ENCODE measurements at regions not wholly inside any gene's neighbourhood (a gene's known extent, or its start where the extent isn't known, plus 50 kb on each side); places are given as distances from the start of the nearest gene placed in this dataset.
"Not testable (repeated sequence)": the region's sequence is repeated elsewhere in the genome, so short reads cannot be mapped to it uniquely, and the experiment has no call there.

DNA sequence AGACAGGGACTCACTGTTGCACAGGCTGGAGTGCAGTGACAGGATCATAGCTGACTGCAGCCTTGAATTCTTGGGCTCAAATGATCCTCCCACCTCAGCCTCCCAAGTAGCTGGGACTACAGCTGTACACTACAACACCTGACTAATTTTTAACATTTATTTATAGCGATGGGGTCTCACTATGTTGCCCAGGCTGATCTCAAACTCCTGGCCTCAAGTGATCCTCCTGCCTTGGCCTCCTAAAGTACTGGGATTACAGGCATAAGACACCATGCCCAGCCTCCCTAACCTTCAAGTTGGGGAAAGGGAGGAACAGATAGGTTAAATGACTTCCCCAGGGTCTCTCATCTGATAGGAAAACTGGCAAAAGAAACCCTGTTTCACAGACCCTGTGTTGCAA lies 919.5 kb downstream of the TYW1 start:
- not testable (repeated sequence) for DNase-seq (ENCODE audit: low read depth)

DNA sequence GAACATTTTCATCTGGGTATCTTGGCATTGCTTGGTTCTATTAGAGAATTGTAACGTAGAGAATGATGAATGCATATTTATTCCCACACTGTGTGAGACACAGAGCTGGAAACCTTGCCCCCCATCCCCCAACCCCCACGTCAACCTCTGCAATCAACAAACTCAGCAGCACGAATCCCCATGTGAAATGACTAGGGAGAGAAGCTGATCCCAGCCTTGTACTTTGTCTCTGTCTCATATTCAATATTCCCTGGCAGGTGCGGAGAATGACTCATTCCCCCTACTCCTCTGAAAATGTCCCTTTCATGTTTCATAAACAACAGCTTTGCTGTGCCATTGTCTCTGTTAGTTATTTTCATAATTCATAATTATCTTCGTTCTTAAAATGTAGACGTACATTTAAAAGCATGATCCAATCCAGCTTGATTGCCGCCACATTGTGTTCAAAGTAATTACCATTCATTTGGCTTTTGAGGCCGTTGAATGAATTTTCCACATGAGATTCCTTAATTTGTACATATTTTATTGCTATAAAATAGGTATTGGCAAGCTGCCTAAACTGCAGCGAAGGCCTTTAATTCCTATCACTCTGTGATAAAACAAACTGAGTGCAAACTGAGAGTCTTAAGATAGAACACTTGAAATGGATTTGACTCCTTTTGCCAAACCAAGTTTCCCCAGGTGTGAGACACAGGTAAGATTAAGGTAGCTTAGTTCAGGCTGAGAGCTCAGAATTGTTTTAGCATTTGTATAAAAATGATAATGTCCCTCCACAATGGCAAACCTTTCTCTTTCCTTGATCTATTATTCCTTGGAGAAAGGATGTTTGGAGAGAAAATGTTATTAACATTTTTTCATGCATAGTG lies 920.2 kb downstream of the TYW1 start:
- DNase-seq (ENCODE audit: low read depth): no peak

GRCh38 chr7:67917437-67917755 lies 920.8 kb downstream of the TYW1 start:
- no peak for DNase-seq (ENCODE audit: low read depth)

- no peak for DNase-seq (ENCODE audit: low read depth)
Measured at GRCh38 chr7:67918158-67918557, 921.5 kb downstream of the TYW1 start.

DNA sequence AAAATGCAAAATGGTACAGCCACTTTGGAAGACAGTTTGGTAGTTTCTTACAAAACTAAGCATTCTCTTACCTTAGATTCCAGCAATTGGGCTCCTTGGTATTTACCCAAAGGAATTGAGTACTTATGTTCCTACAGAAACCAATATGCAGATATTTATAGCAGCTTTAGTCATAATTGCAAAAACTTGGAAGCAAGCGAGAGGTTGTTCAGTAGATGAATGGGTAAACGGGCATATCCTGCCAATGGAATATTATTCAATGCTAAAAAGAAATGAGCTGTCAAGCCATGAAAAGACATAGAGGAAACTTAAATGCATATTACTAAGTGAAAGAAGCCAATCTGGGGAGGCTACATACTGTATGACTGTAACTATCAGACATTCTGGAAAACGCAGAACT lies 926.7 kb downstream of the TYW1 start:
- DNase-seq (ENCODE audit: low read depth): no peak

GRCh38 chr7:67928141-67928540 lies 931.5 kb downstream of the TYW1 start:
- DNase-seq (ENCODE audit: low read depth): no peak

DNA sequence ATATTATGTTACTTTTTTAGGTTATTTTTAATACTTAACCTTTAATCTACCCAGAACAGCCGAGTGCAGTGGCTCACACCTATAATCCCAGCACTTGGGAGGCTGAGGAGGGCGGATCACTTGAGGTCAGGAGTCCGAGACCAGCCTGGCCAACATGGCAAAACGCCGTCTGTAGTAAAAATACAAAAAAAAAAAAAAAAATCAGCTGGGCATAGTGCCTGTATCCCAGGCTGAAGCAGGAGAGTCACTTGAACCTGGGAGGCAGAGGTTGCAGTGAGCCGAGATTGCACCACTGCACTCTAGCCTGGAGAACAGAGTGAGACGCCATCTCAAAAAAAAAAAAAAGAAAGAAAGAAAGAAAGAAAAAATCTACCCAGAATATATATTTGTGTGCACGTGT lies 939.8 kb downstream of the TYW1 start:
- not testable (repeated sequence) for DNase-seq (ENCODE audit: low read depth)

DNA sequence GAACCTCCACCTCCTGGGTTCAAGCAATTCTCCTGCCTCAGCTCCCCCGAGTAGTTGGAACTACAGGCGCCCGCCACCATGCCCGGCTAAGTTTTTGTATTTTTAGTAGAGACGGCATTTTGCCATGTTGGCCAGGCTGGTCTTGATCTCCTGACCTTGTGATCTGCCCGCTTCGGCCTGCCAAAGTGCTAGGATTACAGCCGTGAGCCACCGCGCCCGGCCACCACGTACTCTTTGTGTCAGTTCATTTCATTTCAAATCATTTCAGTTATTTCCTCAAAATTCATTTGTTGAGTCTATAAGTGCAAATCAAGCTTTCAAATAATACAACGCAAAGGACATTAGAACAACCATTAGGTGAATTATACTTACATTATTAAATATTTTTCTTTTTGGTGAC lies 943.8 kb downstream of the TYW1 start:
- DNase-seq (ENCODE audit: low read depth): no peak

DNA sequence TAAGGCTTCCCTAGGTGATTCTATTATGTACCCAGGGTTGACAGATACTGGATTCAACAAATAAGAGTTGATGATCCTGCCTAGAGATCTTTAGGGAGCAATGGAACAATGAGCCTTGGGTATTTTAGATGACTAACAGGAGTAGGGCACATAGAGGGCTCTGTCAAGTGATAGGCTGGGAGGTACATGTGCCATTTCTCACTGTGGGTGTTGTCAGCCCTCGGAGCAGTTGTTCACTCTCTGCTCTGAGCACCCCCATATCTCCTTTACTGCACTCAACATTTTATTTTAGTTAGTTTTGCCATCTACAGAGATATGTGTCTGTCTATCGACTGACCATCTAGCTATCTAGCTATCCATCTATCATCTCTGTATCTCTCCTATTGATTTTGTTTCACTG lies 950.6 kb downstream of the TYW1 start:
- no peak for DNase-seq (ENCODE audit: low read depth)

DNA sequence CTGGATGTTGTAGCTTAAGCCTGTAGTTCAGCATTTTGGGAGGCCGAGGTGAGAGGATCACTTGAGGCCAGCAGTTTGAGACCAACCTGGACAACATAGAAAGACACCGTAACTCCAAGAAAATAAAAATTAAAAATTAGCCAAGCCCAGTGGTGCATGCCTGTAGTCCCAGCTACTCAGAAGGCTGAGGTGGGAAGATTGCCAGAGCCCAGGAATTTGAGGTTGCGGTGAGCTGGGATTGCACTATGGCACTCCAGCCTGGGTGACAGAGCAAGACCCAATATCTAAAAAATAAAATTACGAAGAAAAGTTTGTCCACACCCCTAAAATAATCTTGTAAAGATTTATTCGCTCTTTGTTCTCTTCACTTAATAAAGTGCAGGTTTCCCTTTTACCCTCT lies 951.0 kb downstream of the TYW1 start:
- no peak for DNase-seq (ENCODE audit: low read depth)

- DNase-seq (ENCODE audit: low read depth): no peak
Measured at GRCh38 chr7:67950321-67951083, 953.9 kb downstream of the TYW1 start.

DNA sequence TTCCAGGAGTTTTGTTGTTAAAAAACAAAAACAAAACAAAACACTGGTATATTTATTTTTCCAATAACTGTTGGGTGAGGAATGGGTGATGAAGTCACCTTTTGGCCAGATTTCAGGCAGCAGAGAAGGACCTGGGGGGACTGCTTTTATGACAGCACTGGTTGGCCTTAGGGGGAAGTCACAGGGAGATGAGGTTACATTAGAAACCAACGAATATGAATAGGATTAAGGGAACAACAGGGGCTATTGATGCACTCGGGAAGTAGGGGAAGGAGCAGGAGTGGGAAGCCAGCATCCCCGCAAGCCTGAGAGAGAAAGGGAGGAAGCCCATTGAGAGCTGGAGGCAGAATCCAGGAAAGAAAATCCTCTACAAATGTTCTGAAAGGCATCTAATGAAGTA lies 958.4 kb downstream of the TYW1 start:
- DNase-seq (ENCODE audit: low read depth): no peak

DNA sequence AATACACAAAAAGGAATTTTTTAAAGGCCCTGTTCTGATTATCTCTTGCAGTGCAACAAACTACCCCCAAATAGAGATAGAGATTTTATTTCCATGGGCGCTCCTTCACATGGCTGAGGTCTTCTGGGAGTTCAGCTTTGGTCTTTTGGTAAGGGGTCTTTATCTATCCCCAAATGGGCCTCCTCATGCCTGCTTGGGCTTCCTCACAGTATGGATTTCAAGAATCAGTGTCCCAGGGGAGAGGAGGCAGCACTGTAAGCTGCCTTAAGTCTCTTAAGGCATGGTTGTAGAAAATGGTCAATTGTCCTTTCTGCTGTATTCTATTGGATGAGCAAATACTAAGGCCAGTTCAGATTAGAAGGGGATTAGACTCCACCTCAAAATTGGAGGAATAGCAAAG lies 966.2 kb downstream of the TYW1 start:
- no peak for DNase-seq (ENCODE audit: low read depth)

DNA sequence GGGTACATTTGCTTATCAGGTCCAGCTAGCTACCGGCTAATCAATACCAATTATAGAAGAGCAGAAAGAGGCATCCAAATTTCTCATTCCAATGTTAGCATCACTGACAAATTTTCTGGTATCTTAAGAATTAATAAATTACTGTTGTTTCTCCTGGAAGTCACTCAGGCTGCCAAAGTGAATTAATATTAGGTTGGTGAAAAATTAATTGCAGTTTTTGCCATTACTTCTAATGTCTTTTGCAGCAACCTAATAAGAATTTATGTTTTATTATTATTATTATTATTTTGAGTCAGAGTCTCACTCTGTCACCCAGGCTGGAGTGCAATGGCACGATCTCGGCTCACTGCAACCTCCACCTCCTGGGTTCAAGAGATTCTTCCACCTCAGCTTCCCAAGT lies 979.9 kb downstream of the TYW1 start:
- DNase-seq (ENCODE audit: low read depth): no peak

- no peak for DNase-seq (ENCODE audit: low read depth)
Measured at GRCh38 chr7:67983486-67983885, 986.9 kb downstream of the TYW1 start.

DNA sequence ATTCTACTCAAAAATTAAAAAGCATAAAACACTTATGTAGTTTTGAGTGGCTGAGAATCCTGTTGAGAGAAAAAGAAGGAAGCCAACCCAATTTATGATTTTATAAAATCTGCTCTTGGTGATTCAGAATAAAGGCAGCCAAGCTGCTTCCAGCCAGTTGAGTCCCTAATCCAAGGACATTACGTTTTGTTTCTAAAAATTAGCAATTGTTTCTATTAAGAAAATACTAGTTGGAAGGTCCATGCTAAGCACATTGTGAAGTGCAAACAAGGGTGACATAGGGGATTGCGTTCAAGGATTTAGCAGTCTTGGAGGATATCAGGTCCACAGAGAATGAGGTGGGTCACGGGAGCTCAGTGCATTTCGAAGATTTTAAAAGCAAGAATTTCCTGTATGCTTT lies 987.7 kb downstream of the TYW1 start:
- no peak for DNase-seq (ENCODE audit: low read depth)

- no peak for DNase-seq (ENCODE audit: low read depth)
Measured at GRCh38 chr7:67989142-67989541, 992.5 kb downstream of the TYW1 start.

GRCh38 chr7:67990003-67990402 lies 993.4 kb downstream of the TYW1 start:
- DNase-seq (ENCODE audit: low read depth): no peak

DNA sequence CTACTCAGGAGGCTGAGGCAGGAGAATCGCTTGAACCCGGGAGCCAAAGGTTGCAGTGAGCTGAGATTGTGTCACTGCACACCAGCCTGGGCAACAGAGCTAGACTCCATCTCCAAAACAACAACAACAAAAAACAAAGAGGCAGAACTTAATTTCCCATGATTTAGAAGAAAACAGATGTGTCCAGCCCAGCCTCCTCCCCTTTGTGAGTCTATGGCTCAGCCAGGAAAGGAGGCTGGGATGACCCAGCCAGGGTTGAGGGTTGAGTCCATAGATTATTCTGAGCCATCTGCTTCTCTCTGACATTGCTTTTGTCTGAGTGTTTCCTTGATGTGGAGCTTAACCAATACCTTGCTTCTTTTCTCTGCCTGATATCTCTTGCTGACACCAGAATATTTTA lies 994.1 kb downstream of the TYW1 start:
- DNase-seq (ENCODE audit: low read depth): no peak

DNA sequence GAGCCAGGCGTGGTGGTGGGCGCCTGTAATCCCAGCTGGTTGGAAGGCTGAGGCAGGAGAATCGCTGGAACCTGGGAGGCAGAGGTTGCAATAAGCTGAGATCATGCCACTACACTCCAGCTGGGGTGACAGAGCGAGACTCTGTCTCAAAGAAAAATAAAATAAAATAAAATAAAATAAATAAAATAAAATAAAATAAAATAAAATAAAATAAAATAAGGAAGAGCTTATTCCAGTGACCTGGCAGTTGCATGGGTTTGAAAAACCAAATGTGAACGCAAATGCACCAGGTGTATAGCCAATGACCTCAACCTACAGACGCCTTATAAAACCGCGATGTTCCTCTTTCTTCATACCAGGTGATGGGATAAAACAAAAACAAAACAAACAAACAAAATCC lies 995.7 kb downstream of the TYW1 start:
- no peak for DNase-seq (ENCODE audit: low read depth)

DNA sequence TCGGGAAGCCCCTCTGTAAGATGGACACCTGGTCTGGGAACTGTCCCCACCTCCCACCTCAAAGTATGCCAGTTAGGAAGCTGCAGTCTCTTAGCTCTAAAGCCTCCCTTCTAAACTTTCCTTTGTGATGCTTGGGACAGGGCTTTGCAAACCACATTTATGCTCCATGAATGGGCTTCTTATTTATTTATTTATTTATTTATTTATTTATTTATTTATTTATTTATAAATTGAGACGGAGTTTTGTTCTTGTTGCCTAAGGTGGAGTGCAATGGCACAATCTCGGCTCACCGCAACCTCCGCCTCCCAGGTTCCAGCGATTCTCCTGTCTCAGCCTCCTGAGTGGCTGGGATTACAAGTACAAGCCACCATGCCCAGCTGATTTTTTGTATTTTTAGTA lies 1009.4 kb downstream of the TYW1 start:
- no peak for DNase-seq (ENCODE audit: low read depth)

GRCh38 chr7:68006619-68007018 lies 1010.0 kb downstream of the TYW1 start:
- DNase-seq (ENCODE audit: low read depth): no peak

GRCh38 chr7:68009716-68010115 lies 1013.1 kb downstream of the TYW1 start:
- DNase-seq (ENCODE audit: low read depth): no peak

All from HS-27A (cell line).